Stimulated activated naive B cell treated with anti-CD40 and anti-IgM and Interleukin-4, amounts not matched to agents 10 μg/mL and 1 μg/mL and 100 μg/mL, for 72 hours (primary cell): ENCODE measurements at regions not wholly inside any gene's neighbourhood (a gene's known extent, or its start where the extent isn't known, plus 50 kb on each side); places are given as distances from the start of the nearest gene placed in this dataset.
A peak's percentile ranks its signal among the peaks of the same experiment; 100 is the strongest.

Source experiments
- ATAC-seq, 2 donors: fragments of 150-1000 bp; cut with Tn5 transposase; replicated peaks; 2 replicates each; pipeline ENCODE4 v1.10.0; 2021; ENCODE audit warnings: moderate library complexity in 1 of 2
- DNase-seq: peaks from one replicate; pipeline ENCODE4 v3.0.0; 2021
- H3K27ac Mint-ChIP-seq: one replicate; pipeline ENCODE4 v1.8.0; 2022; ENCODE audit warnings: mild to moderate bottlenecking, mixed read lengths
- H3K27me3 Mint-ChIP-seq, 2 donors: one replicate each; pipeline ENCODE4 v1.8.0; 2022; ENCODE audit warnings: mixed read lengths in 2 of 2
- H3K36me3 Mint-ChIP-seq, 2 donors: one replicate each; pipeline ENCODE4 v1.8.0; 2022; ENCODE audit warnings: mixed read lengths in 2 of 2, mild to moderate bottlenecking in 1 of 2
- H3K4me1 Mint-ChIP-seq, 2 donors: one replicate each; pipeline ENCODE4 v1.8.0; 2022; ENCODE audit warnings: mixed read lengths in 2 of 2, mild to moderate bottlenecking in 1 of 2
- H3K4me3 Mint-ChIP-seq, 2 donors: one replicate each; pipeline ENCODE4 v1.8.0; 2022; ENCODE audit warnings: mild to moderate bottlenecking in 2 of 2, mixed read lengths in 2 of 2, moderate library complexity in 1 of 2
- H3K9me3 Mint-ChIP-seq, 2 donors: one replicate each; pipeline ENCODE4 v1.8.0; 2022; ENCODE audit warnings: mixed read lengths in 2 of 2, mild to moderate bottlenecking in 1 of 2

- Mint-ChIP-seq H3K27me3 (no peaks in the 10 kb centered on the region), H3K36me3 (no peaks in the 10 kb centered on the region), H3K4me3 (no peak overlapping the region), H3K9me3 (peaks cover 2 to 13% of the 10 kb centered on the region in 2 donors), H3K27ac (no peak overlapping the region), H3K4me1 (no peaks in the 10 kb centered on the region)
- ATAC-seq (no peak), DNase-seq (no peak)
Measured at GRCh38 chr1:83024251-83024767, 974.6 kb downstream of the TTLL7 start.

GRCh38 chr1:83023212-83023611 is 975.7 kb downstream of the TTLL7 start:
- Mint-ChIP-seq H3K27ac (no peak overlapping the region), H3K4me3 (no peak overlapping the region)
- ATAC-seq: no peak

GRCh38 chr1:83022206-83022605 is 976.7 kb downstream of the TTLL7 start:
- Mint-ChIP-seq H3K4me1 (no peaks in the 10 kb centered on the region), H3K36me3 (no peaks in the 10 kb centered on the region), H3K4me3 (no peak overlapping the region), H3K27ac (no peak overlapping the region), H3K9me3 (peaks cover 2 to 13% of the 10 kb centered on the region in 2 donors), H3K27me3 (no peaks in the 10 kb centered on the region)
- no peak for DNase-seq
- no peak for ATAC-seq

More at GRCh38 chr1:83023212-83023611, 975.7 kb downstream of the TTLL7 start:
- no peaks in the 10 kb centered on the region for H3K27me3 Mint-ChIP-seq
- H3K9me3 Mint-ChIP-seq: peaks cover 2 to 13% of the 10 kb centered on the region in 2 donors
- DNase-seq: no peak
- H3K36me3 Mint-ChIP-seq: no peaks in the 10 kb centered on the region
- no peaks in the 10 kb centered on the region for H3K4me1 Mint-ChIP-seq

- H3K27me3 Mint-ChIP-seq: no peaks in the 10 kb centered on the region
Measured at GRCh38 chr1:83017701-83018100, 981.2 kb downstream of the TTLL7 start.

GRCh38 chr1:83017276-83017675 is 981.7 kb downstream of the TTLL7 start:
- Mint-ChIP-seq H3K36me3 (no peaks in the 10 kb centered on the region), H3K9me3 (peaks cover 2 to 13% of the 10 kb centered on the region in 2 donors), H3K27ac (no peak overlapping the region), H3K27me3 (no peaks in the 10 kb centered on the region), H3K4me3 (no peak overlapping the region), H3K4me1 (no peaks in the 10 kb centered on the region)
- DNase-seq: no peak
- ATAC-seq: no peak

More at GRCh38 chr1:83017701-83018100, 981.2 kb downstream of the TTLL7 start:
- Mint-ChIP-seq H3K4me1 (no peaks in the 10 kb centered on the region), H3K4me3 (no peak overlapping the region), H3K36me3 (no peaks in the 10 kb centered on the region), H3K27ac (no peak overlapping the region), H3K9me3 (peaks cover 2 to 13% of the 10 kb centered on the region in 2 donors)
- ATAC-seq (no peak), DNase-seq (no peak)

- H3K4me3 Mint-ChIP-seq: no peak overlapping the region
- no peak overlapping the region for H3K27ac Mint-ChIP-seq
- no peaks in the 10 kb centered on the region for H3K36me3 Mint-ChIP-seq
- no peaks in the 10 kb centered on the region for H3K27me3 Mint-ChIP-seq
- ATAC-seq (no peak), DNase-seq (no peak)
- peaks cover 2 to 13% of the 10 kb centered on the region in 2 donors for H3K9me3 Mint-ChIP-seq
- H3K4me1 Mint-ChIP-seq: no peaks in the 10 kb centered on the region
Measured at GRCh38 chr1:83016354-83016849, 982.5 kb downstream of the TTLL7 start.

- Mint-ChIP-seq H3K4me3 (no peak overlapping the region), H3K4me1 (no peaks in the 10 kb centered on the region), H3K9me3 (peaks cover 2 to 4% of the 10 kb centered on the region in 2 donors), H3K27me3 (no peaks in the 10 kb centered on the region), H3K27ac (no peak overlapping the region), H3K36me3 (no peaks in the 10 kb centered on the region)
- DNase-seq (no peak), ATAC-seq (no peak)
Measured at GRCh38 chr1:83015163-83015562, 983.8 kb downstream of the TTLL7 start.

- Mint-ChIP-seq H3K27me3 (no peaks in the 10 kb centered on the region), H3K4me1 (no peaks in the 10 kb centered on the region), H3K4me3 (no peak overlapping the region), H3K9me3 (peaks cover 3% of the 10 kb centered on the region in 2 donors), H3K36me3 (no peaks in the 10 kb centered on the region), H3K27ac (no peak overlapping the region)
- DNase-seq: no peak
- ATAC-seq: no peak
Measured at GRCh38 chr1:83012950-83013349, 986.0 kb downstream of the TTLL7 start.

- H3K36me3 Mint-ChIP-seq: no peaks in the 10 kb centered on the region
- no peak for DNase-seq
- no peaks in the 10 kb centered on the region for H3K27me3 Mint-ChIP-seq
- no peak for ATAC-seq
- H3K27ac Mint-ChIP-seq: no peak overlapping the region
- H3K4me3 Mint-ChIP-seq: no peak overlapping the region
- no peaks in the 10 kb centered on the region for H3K4me1 Mint-ChIP-seq
- H3K9me3 Mint-ChIP-seq: peaks cover 3% of the 10 kb centered on the region in 2 donors
Measured at GRCh38 chr1:83011265-83011664, 987.7 kb downstream of the TTLL7 start.

- no peak for DNase-seq
- Mint-ChIP-seq H3K4me3 (no peak overlapping the region), H3K4me1 (no peaks in the 10 kb centered on the region), H3K9me3 (peaks cover 3 to 4% of the 10 kb centered on the region in 2 donors), H3K36me3 (no peaks in the 10 kb centered on the region), H3K27ac (no peak overlapping the region), H3K27me3 (no peaks in the 10 kb centered on the region)
- no peak for ATAC-seq
Measured at GRCh38 chr1:83006271-83006670, 992.7 kb downstream of the TTLL7 start.

GRCh38 chr1:83000286-83000685 is 998.6 kb downstream of the TTLL7 start:
- no peak for ATAC-seq
- H3K4me1 Mint-ChIP-seq: no peaks in the 10 kb centered on the region

GRCh38 chr1:82995951-82996350 is 1003.0 kb downstream of the TTLL7 start:
- Mint-ChIP-seq H3K4me1 (peaks cover 0 to 2% of the 10 kb centered on the region in 2 donors), H3K4me3 (no peak overlapping the region), H3K9me3 (peaks cover 8% of the 10 kb centered on the region in 2 donors), H3K27me3 (no peaks in the 10 kb centered on the region), H3K27ac (no peak overlapping the region), H3K36me3 (peaks cover 0 to 3% of the 10 kb centered on the region in 2 donors)
- ATAC-seq (no peak), DNase-seq (no peak)

More at GRCh38 chr1:83000286-83000685, 998.6 kb downstream of the TTLL7 start:
- Mint-ChIP-seq H3K36me3 (no peaks in the 10 kb centered on the region), H3K9me3 (peaks cover 0 to 3% of the 10 kb centered on the region in 2 donors), H3K27me3 (no peaks in the 10 kb centered on the region), H3K27ac (no peak overlapping the region), H3K4me3 (no peak overlapping the region)
- no peak for DNase-seq

GRCh38 chr1:82994616-82995263 is 1004.2 kb downstream of the TTLL7 start:
- H3K9me3 Mint-ChIP-seq: peaks cover 8 to 10% of the 10 kb centered on the region in 2 donors
- no peak overlapping the region for H3K27ac Mint-ChIP-seq
- DNase-seq (no peak), ATAC-seq (peak; percentile 21 to 64)
- H3K27me3 Mint-ChIP-seq: no peaks in the 10 kb centered on the region
- peaks cover 0 to 2% of the 10 kb centered on the region in 2 donors for H3K4me1 Mint-ChIP-seq
- H3K4me3 Mint-ChIP-seq: no peak overlapping the region
- peaks cover 0 to 3% of the 10 kb centered on the region in 2 donors for H3K36me3 Mint-ChIP-seq

GRCh38 chr1:82991569-82991968 is 1007.4 kb downstream of the TTLL7 start:
- Mint-ChIP-seq H3K4me3 (no peak overlapping the region), H3K9me3 (peaks cover 7 to 10% of the 10 kb centered on the region in 2 donors), H3K27me3 (no peaks in the 10 kb centered on the region)

GRCh38 chr1:82979593-82980236 is 1019.2 kb downstream of the TTLL7 start:
- peak overlapping the region; percentile 21 to 46 for H3K4me3 Mint-ChIP-seq

More at GRCh38 chr1:82991569-82991968, 1007.4 kb downstream of the TTLL7 start:
- no peak for DNase-seq
- no peak for ATAC-seq
- Mint-ChIP-seq H3K27ac (no peak overlapping the region), H3K4me1 (peaks cover 0 to 2% of the 10 kb centered on the region in 2 donors), H3K36me3 (peaks cover 0 to 3% of the 10 kb centered on the region in 2 donors)

More at GRCh38 chr1:82979593-82980236, 1019.2 kb downstream of the TTLL7 start:
- H3K27ac Mint-ChIP-seq: no peak overlapping the region
- ATAC-seq (peak; percentile 98 to 99), DNase-seq (peak; percentile 2)
- H3K9me3 Mint-ChIP-seq: no peaks in the 10 kb centered on the region
- H3K27me3 Mint-ChIP-seq: peaks cover 9 to 12% of the 10 kb centered on the region in 2 donors
- no peaks in the 10 kb centered on the region for H3K36me3 Mint-ChIP-seq
- peaks cover 5 to 8% of the 10 kb centered on the region in 2 donors for H3K4me1 Mint-ChIP-seq
